ENCODE measurements at regions not wholly inside any gene's neighbourhood (a gene's known extent, or its start where the extent isn't known, plus 50 kb on each side); places are given as distances from the start of the nearest gene placed in this dataset.

DNA sequence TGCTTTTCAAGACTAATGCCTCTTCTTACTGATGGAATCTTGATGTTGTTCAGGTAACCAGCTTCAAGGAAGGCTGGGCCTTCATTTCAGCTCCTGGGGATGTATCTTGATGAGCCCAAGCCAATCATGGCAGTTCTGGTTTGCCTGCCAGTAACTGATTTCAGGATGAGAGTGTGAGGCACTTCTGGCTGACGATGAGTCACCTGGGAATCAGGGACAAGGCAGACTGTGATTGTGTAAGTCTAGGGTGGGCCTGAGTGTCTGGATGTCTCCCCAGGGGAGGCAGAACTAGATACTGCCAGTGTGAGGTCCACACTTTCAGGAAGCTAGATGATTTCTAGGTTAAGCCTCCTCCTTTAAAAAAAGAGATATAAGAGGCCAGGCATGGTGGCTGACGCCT lies 77.3 kb upstream of the KL start:
- TF ChIP-seq, protein P1, sequence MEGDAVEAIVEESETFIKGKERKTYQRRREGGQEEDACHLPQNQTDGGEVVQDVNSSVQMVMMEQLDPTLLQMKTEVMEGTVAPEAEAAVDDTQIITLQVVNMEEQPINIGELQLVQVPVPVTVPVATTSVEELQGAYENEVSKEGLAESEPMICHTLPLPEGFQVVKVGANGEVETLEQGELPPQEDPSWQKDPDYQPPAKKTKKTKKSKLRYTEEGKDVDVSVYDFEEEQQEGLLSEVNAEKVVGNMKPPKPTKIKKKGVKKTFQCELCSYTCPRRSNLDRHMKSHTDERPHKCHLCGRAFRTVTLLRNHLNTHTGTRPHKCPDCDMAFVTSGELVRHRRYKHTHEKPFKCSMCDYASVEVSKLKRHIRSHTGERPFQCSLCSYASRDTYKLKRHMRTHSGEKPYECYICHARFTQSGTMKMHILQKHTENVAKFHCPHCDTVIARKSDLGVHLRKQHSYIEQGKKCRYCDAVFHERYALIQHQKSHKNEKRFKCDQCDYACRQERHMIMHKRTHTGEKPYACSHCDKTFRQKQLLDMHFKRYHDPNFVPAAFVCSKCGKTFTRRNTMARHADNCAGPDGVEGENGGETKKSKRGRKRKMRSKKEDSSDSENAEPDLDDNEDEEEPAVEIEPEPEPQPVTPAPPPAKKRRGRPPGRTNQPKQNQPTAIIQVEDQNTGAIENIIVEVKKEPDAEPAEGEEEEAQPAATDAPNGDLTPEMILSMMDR (IDR thresholded peaks at IDR 0.05), result no peak
- TF ChIP-seq POLR2A (IDR thresholded peaks at IDR 0.05), result no peak
- intact Hi-C loops (cut with DNase I), result no loop called here
- no peaks in the 10 kb centered on the region for H3K27me3 ChIP-seq
- DNase-seq (no peak), ATAC-seq (no peak)
- H3K27ac ChIP-seq, result no peak overlapping the region
- 92 to 97% (median 94%) methylated on average over 2 of the region's 2 CpGs for WGBS, 4 donors
- peaks cover 0 to 11% (median 0%) of the 10 kb centered on the region in 12 donors for H3K9me3 ChIP-seq
- no peak overlapping the region for H3K4me3 ChIP-seq
- no peaks in the 10 kb centered on the region for H3K36me3 ChIP-seq
- peaks cover 0 to 10% (median 0%) of the 10 kb centered on the region in 12 donors for H3K4me1 ChIP-seq

DNA sequence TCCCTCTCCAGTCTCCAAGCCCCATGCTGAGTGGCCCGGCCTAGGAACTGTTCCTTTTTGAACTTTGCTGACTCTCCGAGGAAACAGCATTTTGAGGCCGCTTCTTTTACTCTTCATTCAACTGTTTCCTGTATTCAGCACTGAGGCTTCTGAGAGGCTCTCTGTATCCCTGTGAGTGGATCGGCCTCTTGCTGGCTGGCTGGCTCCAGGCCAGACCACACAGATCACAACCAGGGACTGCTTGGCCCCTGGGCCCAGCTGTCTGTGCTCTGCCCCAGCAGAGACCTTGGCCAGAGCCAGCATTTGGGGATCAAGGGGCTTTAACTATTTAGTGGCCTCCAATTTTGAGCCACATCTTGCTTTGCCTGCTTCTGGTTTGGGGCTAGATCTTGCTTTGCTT lies 75.6 kb upstream of the KL start:
- Histone ChIP-seq H3K4me3 (no peak overlapping the region), H3K36me3 (no peaks in the 10 kb centered on the region), H3K27me3 (no peaks in the 10 kb centered on the region), H3K9me3 (peaks cover 0 to 11% (median 0%) of the 10 kb centered on the region in 12 donors), H3K4me1 (peaks cover 0 to 10% (median 0%) of the 10 kb centered on the region in 12 donors), H3K27ac (peak overlapping the region in 1 of 12 donors; percentile 16)
- 28 to 46% (median 32%) methylated on average over 4 of the region's 4 CpGs for WGBS, 4 donors
- peak; percentile 37 to 84 (median 64) for ATAC-seq
- intact Hi-C loops (cut with DNase I), result no loop called here
- peak in 4 of 5 donors; percentile 13 to 74 (median 50) for DNase-seq
- TF ChIP-seq POLR2A (IDR thresholded peaks at IDR 0.05), result no peak
- TF ChIP-seq, protein P1 (IDR thresholded peaks at IDR 0.05), result no peak

DNA sequence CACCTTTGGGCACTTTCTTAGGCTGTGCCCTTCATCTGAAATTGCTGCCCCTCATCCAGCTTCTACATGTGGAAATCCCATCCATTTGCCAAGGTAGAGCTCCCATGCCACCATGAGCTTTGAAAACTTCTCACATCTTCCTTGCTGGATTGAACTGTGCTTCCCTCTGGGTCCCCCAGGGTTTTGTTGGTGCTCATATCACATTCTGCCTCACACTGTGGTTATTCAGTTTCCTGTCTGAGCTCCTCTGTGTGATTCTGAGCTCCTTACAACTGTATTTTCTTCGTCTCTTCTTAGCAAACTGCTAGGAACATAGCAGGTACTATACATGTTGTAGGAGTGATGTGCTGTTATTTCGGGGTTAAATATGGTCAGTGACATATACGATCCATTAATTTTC lies 74.9 kb upstream of the KL start:
- H3K36me3 ChIP-seq, result no peaks in the 10 kb centered on the region
- TF ChIP-seq POLR2A (IDR thresholded peaks at IDR 0.05), result no peak
- TF ChIP-seq, protein P1 (IDR thresholded peaks at IDR 0.05), result no peak
- 87 to 94% (median 91%) methylated on average over 3 of the region's 3 CpGs for WGBS, 4 donors
- ATAC-seq (no peak), DNase-seq (no peak)
- H3K27ac ChIP-seq, result no peak overlapping the region
- peaks cover 0 to 10% (median 0%) of the 10 kb centered on the region in 12 donors for H3K4me1 ChIP-seq
- H3K27me3 ChIP-seq, result no peaks in the 10 kb centered on the region
- intact Hi-C loops (cut with DNase I), result no loop called here
- peaks cover 0 to 14% (median 0%) of the 10 kb centered on the region in 12 donors for H3K9me3 ChIP-seq
- H3K4me3 ChIP-seq, result no peak overlapping the region

DNA sequence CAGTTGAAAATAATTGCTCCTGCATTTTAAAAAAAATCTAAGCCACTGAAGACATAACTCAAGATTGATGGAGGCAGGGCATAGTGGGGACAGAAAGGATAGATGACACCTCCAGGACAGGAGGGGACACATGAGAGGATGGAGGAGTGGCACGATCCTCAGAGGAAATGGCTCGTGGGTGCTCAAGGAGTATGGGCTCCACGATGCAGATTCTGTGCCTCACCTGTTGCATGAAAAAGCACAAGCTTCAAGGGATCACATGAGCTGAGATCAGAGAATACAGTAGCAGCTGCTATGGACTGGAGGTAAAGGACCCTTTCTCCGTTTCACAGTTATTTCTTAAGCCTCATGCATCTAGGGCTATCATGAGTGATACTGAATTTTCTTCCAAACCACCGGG lies 69.7 kb upstream of the KL start:
- DNase-seq (no peak), ATAC-seq (no peak)
- intact Hi-C loops (cut with DNase I), result no loop called here
- H3K9me3 ChIP-seq, result peaks cover 0 to 4% (median 0%) of the 10 kb centered on the region in 12 donors
- 85 to 94% (median 90%) methylated on average over 5 of the region's 5 CpGs for WGBS, 4 donors
- no peaks in the 10 kb centered on the region for H3K4me1 ChIP-seq
- no peak overlapping the region for H3K27ac ChIP-seq
- TF ChIP-seq, protein P1 (IDR thresholded peaks at IDR 0.05), result no peak
- TF ChIP-seq POLR2A (IDR thresholded peaks at IDR 0.05), result no peak
- no peaks in the 10 kb centered on the region for H3K27me3 ChIP-seq
- no peak overlapping the region for H3K4me3 ChIP-seq
- H3K36me3 ChIP-seq, result no peaks in the 10 kb centered on the region

Measured in heart left ventricle (tissue), 16 donors.